Adrenal gland (tissue), 5 donors: ENCODE measurements at regions not wholly inside any gene's neighbourhood (a gene's known extent, or its start where the extent isn't known, plus 50 kb on each side); places are given as distances from the start of the nearest gene placed in this dataset.

Source experiments
- CTCF ChIP-seq, 6 experiments: fragments of 450-650 bp in 4 of 6; fragments of 200-600 bp in 2 of 6; sonication (generic) in 1 of 6; IDR thresholded peaks; 1 replicate in 5 of 6; 2 replicates in 1 of 6; pipeline versions ENCODE4 v1.5.1 to v1.8.0; 2016 to 2021; ENCODE audit warnings: antibody characterized with exemption in 6 of 6, mild to moderate bottlenecking in 2 of 6, moderate library complexity in 1 of 6
- POLR2A ChIP-seq, 2 donors: fragments of 450-650 bp; IDR thresholded peaks; one replicate each; pipeline ENCODE4 v1.6.1; 2017; ENCODE audit warnings: antibody characterized with exemption in 2 of 2, mild to moderate bottlenecking in 2 of 2, moderate library complexity in 1 of 2
- donor health status: DM: no; HTN: no; CAD: no.

GRCh38 chr12:58710901-58711300 is 209.4 kb downstream of the LRIG3 start:
- TF ChIP-seq CTCF (IDR thresholded peaks at IDR 0.05), result no peak
- TF ChIP-seq POLR2A (IDR thresholded peaks at IDR 0.05), result no peak
